Inflammatory macrophage (primary cell): ENCODE measurements at regions not wholly inside any gene's neighbourhood (a gene's known extent, or its start where the extent isn't known, plus 50 kb on each side); places are given as distances from the start of the nearest gene placed in this dataset.

Experiments
- DNase-seq, 2 donors: peaks; one replicate each; pipeline ENCODE4 v3.0.0-alpha.2; 2020 to 2022

DNA sequence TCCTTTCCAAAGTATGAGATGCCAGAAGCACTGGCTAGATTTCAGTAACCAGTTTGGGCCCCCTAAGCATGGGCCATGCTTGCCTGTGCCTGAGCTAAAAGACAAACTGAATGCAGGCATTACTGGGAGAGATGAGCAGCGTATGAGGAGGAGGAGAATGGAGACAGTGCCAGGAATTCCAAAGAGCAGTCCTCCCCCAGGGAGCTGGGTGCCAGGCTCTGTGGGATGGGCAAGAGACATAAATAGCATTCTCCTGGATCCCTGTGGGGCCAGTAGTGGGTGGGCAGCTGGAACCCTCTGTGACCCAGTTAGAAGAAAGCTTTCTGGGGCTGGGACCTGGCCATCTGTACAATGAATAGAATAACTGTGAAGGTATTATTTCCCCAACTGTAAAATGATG, 235.6 kb downstream of the KCNA4 start:
- no peak for DNase-seq

DNA sequence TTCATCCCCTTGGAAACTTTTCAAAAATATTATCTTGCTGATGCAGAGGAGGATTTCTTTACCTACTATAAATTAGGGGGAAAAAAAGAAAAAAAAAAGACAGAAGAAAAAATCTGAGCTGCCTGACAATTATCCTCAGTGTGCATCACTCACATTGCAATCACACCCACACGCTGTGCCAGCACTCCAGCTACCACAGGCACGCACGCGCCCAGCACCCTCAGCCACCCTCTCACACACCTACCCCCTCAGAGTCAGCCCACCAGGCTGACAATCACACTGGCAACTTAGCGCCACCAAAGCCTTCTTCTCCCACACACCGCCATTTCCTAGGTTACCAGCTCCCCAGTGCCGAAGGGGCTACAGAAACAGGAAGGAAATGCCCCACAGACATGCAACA, 236.1 kb downstream of the KCNA4 start:
- no peak for DNase-seq

DNA sequence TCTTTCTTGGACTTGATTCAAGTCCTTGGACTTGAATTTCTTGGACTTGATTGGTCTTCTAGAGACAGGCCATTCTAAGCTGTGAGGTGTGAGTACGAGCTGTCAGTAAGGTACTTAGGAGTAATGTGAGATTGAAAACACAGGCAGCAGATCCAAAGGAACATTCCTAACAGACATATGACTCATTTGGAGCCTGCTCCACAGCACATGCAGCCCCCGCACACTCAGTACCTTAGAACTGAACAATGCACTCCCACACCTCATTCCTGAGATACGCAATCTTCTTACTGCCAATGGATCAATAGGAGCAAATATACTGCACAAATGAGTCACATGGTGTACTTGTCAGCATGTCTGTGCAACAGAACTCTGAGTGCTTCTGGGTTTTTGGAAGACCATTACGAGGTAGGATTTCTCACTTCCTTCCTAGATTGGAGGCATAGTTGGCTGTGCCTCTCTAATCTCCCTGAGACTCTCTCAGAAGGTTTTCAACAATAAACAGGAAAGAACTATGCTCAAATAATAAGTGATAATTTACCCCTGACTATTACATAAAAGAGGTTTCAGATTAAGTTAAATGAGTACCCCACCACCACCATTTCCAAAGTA, 243.1 kb downstream of the KCNA4 start:
- DNase-seq = no peak

DNA sequence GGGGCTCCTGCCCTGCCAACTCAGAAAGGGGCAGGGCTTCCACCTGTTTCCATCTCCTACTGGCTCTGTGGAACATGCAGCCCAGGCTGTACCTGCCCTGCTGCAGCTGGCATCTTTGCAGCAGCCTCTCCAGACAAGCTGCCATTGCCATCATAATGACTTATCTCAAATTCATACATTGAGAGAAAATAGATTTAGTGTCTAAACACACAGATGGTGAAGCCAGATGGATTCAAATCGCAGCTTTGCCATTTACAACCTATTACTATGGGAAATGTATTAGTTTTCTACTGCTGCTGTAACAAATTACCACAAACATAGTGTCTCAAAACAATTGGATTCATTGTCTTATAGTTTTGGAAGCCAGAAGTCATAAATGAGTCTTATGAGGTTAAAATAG, 260.0 kb downstream of the KCNA4 start:
- no peak for DNase-seq

GRCh38 chr11:29755474-29755873, 261.4 kb downstream of the KCNA4 start:
- no peak for DNase-seq

DNA sequence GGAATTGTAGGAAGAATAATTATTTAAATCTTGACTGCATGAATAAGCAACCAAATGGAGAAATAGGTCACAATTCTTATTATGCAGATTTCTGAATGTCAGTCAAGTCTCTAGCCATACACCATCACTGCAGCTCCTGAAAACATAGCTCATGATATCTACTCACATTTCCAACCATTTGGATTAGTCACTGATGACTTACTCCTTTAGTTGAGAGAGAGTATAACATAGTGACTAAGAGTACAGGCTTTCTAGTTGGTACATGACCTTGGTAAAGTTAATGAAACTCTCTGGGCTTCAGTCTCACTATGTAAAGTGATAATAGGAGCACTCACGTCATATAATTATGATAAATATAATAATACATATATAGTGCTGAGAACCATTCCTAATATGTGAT, 265.2 kb downstream of the KCNA4 start:
- no peak for DNase-seq

DNA sequence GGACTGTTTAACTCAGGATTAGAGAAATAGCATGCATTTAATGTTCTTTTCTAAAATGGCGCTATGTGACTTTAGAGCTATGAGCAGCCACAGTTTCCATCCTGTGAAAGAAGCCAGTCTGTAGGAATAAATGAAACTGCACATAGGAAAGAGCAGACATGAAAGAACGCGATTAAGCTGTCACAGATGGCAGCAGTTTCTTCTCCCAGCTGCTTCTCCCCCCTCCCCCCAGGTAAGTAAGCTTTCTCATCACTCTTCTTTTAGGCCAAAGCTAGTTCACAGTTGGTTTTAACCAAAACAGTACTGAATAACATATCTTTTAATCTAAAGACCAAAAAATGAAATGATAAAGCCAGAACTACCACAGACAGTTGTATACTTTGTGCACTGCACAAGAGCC, 266.4 kb downstream of the KCNA4 start:
- DNase-seq = no peak

GRCh38 chr11:29734287-29734686, 282.5 kb downstream of the KCNA4 start:
- no peak for DNase-seq

DNA sequence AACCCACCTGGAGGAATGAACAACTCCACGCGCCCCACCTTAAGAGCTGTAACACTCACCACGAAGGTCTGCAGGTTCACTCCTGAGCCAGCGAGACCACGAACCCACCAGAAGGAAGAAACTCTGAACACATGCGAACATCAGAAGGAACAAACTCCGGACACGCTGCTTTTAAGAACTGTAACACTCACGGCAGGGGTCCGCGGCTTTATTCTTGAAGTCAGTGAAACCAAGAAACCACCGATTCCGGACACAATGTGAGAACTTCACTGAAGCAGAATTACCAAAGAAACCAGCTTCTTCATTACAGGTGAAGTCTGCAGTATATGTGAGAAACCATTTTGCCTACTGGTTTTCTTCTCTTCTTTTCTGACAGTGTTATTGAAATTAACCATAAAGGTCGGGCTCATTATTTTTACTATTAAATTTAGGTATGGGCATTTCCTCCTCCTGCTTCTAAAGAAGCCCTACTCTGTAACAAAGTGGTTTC, 303.0 kb downstream of the KCNA4 start:
- no peak for DNase-seq

- no peak for DNase-seq
Observed at GRCh38 chr11:29712616-29713015, 304.2 kb downstream of the KCNA4 start.

DNA sequence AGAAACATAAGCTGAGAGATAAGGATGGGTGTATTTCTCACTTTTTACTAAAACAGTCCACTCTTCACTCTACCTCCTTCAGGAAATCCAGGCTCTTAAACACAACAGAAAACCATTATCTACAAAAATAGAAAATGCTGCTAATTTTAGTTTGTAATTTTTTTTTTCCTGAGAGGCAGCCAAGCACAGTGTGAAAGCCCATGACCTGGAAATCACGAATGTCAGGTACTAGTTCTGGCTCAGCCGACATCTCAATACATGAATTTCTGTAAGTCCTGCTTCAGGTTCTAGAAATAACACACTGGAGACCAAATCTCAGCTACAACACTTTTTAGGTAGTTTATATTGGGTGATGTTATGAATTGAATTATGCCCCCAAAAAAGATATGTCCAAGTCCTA, 308.9 kb downstream of the KCNA4 start:
- DNase-seq = no peak

GRCh38 chr11:29685361-29685760, 331.5 kb downstream of the KCNA4 start:
- DNase-seq = no peak

DNA sequence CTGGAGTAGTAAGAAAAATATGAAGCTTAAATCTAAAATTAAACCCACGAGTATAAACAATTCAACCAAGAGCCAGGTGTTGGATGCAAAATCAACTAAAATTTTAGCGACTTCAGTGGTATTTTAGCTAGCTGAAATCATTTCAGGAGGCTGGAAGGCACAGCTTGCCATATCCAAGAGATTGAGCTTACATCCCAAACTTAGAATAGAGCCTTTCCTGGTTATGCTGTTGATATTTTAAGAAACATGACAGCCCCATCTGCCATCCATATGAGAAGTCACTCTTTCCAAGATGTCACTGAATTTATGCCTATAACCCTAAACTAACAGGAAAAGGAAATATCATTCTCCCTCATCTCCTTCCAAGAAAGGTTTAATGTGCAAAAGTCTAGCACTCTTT, 334.0 kb downstream of the KCNA4 start:
- no peak for DNase-seq

DNA sequence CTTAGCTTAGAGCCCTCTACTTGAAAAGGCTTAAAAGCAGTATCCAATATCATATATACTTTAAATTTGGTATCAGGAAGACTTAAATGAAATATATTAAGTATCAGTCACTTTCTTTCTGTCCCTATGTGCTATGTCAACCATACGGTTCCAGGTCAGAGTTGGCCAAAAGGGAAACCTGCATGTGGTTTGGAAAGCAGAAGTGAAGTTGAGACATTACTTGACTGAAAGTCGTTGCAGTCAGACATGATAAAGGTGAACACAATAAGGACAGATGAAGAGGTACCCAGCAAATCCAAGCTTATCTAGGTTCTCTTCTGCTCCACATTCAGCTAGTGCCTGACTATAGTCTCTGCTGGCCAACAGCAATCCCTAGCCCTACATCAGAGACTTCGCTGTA, 336.8 kb downstream of the KCNA4 start:
- DNase-seq = no peak

GRCh38 chr11:29676993-29677392, 339.8 kb downstream of the KCNA4 start:
- DNase-seq = no peak

- no peak for DNase-seq
Observed at GRCh38 chr11:29669310-29669709, 347.5 kb downstream of the KCNA4 start.

DNA sequence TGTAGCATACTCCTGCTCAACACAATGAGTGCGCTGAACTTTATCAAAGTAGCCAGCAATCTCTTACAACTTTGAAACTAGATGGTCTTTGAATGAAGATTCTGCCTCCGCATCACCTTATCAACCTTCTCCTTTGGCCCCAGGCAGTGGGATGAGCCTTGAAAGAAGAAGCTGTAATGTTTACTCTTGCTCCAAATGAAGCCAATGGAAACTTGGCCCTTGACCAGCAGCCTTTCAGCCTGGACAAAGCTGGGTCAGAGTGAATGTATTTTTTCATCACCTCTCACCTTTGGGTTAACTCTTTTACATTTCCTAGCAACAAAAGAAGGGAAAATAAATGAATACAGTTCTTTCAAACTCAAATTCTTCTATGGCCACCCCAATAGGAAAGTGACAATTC, 359.1 kb downstream of the KCNA4 start:
- no peak for DNase-seq

DNA sequence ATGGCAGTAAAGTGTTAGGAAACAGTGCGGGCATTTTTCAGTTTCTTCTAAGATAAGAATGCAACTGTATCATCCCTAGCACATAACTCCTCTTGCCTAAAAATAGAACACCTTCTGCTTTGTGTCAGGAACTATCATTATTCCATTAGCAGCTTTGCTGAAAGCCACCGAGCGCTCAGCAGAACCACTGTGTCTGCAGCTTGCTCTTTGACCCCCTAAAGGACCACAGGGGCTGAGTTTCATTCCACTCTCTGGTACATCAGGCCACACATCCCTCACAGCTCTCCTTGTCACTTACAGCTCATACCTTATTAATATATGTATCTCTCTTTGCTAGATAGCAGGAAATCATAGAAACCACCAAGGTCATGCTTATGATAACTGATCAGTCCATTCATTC, 360.2 kb downstream of the KCNA4 start:
- no peak for DNase-seq

DNA sequence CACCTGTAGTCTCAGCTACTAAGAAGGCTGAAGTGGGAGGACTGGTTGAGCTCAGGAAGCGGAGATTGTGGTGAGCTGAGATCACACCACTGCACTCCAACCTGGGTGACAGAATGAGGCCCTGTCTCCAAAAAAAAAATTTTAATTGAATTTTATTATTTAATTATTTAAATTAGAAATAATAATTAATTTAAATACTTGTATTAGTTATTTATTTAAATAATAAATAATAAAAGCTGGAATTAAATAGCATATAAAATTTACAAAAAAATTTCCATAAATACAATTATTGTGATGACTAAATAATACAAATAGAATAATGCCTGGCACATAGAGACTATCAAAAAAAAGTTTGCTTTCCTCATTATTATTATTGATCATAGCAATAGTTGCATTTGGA, 371.5 kb downstream of the KCNA4 start:
- no peak for DNase-seq

DNA sequence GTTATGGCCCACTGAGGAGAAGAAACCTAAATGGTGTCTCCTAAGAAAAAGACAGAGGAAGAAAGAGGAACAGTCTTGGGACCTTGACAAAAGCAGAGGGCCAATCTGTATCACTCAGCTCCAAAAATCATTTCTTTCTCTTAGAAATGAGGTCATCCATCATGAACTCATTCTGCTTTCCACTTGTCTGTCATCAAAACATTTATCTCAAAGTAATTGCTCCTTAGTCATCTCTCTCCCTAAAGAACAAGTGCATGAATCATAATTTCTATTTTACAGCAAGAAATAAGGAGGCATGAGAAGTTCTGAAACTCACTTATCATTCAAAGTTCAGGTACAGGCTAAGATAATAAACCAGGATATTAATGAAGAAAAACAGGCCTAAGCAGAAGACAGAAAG, 375.6 kb downstream of the KCNA4 start:
- DNase-seq = no peak

- DNase-seq = no peak
Observed at GRCh38 chr11:29634744-29635143, 382.1 kb downstream of the KCNA4 start.

DNA sequence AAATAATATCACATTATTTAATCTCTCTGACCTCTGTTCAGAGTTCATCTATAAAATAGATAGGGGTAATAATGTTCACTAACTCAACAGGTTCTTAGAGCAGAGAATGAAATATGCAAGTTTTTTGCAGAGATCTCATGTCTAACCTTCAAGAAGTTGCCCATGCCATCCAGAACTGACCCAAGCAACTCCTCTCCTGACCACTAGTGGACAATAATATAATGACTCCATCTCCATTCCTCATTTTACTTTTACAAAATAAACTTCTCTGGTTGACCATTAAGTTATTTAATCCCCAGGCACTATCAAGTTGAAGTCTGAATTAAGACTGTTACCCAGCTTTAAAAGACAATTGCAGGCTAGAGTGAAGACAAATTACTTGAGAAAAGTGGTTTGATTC, 382.6 kb downstream of the KCNA4 start:
- DNase-seq = peak in 1 of 2 donors; percentile 5

DNA sequence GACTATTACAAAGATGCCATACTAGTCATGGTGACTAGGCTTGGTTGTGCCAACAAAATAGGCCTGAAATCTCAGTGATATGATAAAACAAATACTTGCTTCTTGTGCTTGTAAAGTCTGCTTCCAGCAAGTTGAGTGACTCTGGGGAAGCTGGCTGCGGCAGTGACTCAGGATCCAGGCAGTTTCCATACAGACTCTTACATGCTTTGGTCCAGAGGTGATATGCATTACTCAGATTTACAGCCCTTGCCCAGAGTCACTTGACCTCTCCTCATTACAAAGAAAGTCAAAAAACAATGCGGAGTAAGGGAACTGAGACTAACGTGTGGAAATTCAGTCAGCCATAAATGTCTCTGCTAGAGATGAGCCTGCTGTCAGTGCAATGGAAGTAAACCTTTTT, 387.5 kb downstream of the KCNA4 start:
- DNase-seq = no peak

DNA sequence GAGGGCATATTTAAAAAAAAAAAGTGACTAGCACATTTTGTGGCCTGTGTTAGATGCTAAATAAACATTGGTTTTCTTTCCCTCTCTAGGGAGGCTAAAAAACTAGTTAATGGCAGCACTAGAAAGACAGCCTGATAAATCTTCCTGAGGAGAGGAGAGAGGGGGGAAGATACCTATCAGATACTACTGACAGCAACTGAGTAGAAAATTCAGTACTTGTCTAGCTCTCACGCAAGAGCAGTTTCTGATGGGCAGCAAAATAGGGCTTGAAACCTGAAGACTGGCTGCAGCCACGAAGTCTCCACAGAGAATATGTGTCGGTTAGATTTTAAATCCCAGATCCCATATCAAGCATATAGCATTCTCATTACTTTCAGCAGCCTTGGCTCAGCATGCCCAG, 388.2 kb downstream of the KCNA4 start:
- DNase-seq = no peak

DNA sequence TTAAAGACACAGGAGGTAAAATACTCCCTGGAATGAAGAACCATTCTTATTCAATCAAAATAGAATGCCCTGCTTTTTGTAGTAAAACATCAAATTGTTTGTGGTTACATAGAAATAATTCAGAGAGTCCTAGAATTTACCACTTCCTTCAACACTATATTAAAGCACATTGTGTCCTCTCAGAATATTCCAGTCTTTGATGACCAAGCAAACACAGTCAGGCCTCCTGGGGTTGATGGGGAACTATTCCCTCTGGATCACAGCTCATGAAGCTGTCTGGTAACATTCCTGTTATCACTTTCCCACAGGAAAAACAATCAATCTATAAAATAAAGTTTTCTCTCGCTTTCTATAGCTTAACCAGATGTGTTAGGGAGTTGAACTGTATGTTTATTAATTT, 389.3 kb downstream of the KCNA4 start:
- no peak for DNase-seq
